ENCODE measurements at regions not wholly inside any gene's neighbourhood (a gene's known extent, or its start where the extent isn't known, plus 50 kb on each side); places are given as distances from the start of the nearest gene placed in this dataset.

GRCh38 chr15:69987492-69988489, 109.9 kb downstream of the TLE3 start:
- no peak for DNase-seq (ENCODE audit: low spot score)

GRCh38 chr15:69988541-69989225, 109.0 kb downstream of the TLE3 start:
- no peak for DNase-seq (ENCODE audit: low spot score)

- DNase-seq (ENCODE audit: low spot score) = no peak
These were observed 106.9 kb downstream of the TLE3 start for GRCh38 chr15:69990566-69991421.

GRCh38 chr15:69991551-69991980, 106.2 kb downstream of the TLE3 start:
- no peak for DNase-seq (ENCODE audit: low spot score)

GRCh38 chr15:69992348-69992747, 105.4 kb downstream of the TLE3 start:
- no peak for DNase-seq (ENCODE audit: low spot score)

- no peak for DNase-seq (ENCODE audit: low spot score)
These were observed 103.1 kb downstream of the TLE3 start for GRCh38 chr15:69994429-69995205.

GRCh38 chr15:69996321-69997160, 101.2 kb downstream of the TLE3 start:
- no peak for DNase-seq (ENCODE audit: low spot score)

- no peak for DNase-seq (ENCODE audit: low spot score)
These were observed 100.6 kb downstream of the TLE3 start for GRCh38 chr15:69997161-69997485.

Data from cerebellar cortex (tissue), 1 donor.